ENCODE measurements at regions not wholly inside any gene's neighbourhood (a gene's known extent, or its start where the extent isn't known, plus 50 kb on each side); places are given as distances from the start of the nearest gene placed in this dataset.

- Histone ChIP-seq H3K4me2 (ENCODE audit: low read length) (no peak overlapping the region), H3K79me2 (ENCODE audit: control insufficient read depth, insufficient read depth, low read length) (no peaks in the 10 kb centered on the region), H2BK5ac (ENCODE audit: low read length) (no peak overlapping the region), H3K4me1 (ENCODE audit: control insufficient read depth, low read depth, low read length) (no peaks in the 10 kb centered on the region), H4K8ac (ENCODE audit: low read depth, low read length) (no peak overlapping the region), H2AK5ac (ENCODE audit: low read length) (no peak overlapping the region), H4K5ac (ENCODE audit: low read length) (no peak overlapping the region), H3K4me3 (ENCODE audit: low read length) (no peak overlapping the region), H3K79me1 (ENCODE audit: low read length) (no peaks in the 10 kb centered on the region), H3K18ac (ENCODE audit: low read length) (no peak overlapping the region), H3K23ac (ENCODE audit: low read length) (no peak overlapping the region), H3K56ac (ENCODE audit: low read length) (no peak overlapping the region), H2BK15ac (replicated peaks; ENCODE audit: low read depth) (no peak overlapping the region), H3K36me3 (ENCODE audit: control insufficient read depth, insufficient read depth, low read length) (no peaks in the 10 kb centered on the region), H3K27ac (ENCODE audit: low read depth, low read length) (no peak overlapping the region), H3K27me3 (ENCODE audit: insufficient read depth, low read length, poor library complexity) (no peaks in the 10 kb centered on the region), H3K4ac (ENCODE audit: low read depth, low read length) (no peak overlapping the region), H3K9ac (ENCODE audit: low read length) (no peak overlapping the region), H2BK120ac (ENCODE audit: low read depth, low read length) (no peak overlapping the region)
- WGBS (ENCODE audit: extremely low coverage, insufficient coverage, low lambda C conversion rate) = no CpG with 5 or more reads among the region's 3 CpGs
- DNase-seq = no peak
These were observed 349.3 kb upstream of the SEMA3D start for GRCh38 chr7:85535974-85536729.

GRCh38 chr7:85529831-85530230 is 343.0 kb upstream of the SEMA3D start:
- H2BK15ac ChIP-seq (replicated peaks; ENCODE audit: low read depth) = no peak overlapping the region
- no peak overlapping the region for H3K4me3 ChIP-seq (ENCODE audit: low read length)
- WGBS (ENCODE audit: extremely low coverage, insufficient coverage, low lambda C conversion rate) = no CpG with 5 or more reads among the region's 4 CpGs
- no peak overlapping the region for H3K56ac ChIP-seq (ENCODE audit: low read length)
- no peak overlapping the region for H3K9ac ChIP-seq (ENCODE audit: low read length)
- H4K8ac ChIP-seq (ENCODE audit: low read depth, low read length) = no peak overlapping the region
- H3K18ac ChIP-seq (ENCODE audit: low read length) = no peak overlapping the region
- H3K79me1 ChIP-seq (ENCODE audit: low read length) = no peaks in the 10 kb centered on the region
- no peak overlapping the region for H2AK5ac ChIP-seq (ENCODE audit: low read length)
- H3K27me3 ChIP-seq (ENCODE audit: insufficient read depth, low read length, poor library complexity) = no peaks in the 10 kb centered on the region
- H2BK120ac ChIP-seq (ENCODE audit: low read depth, low read length) = no peak overlapping the region
- no peaks in the 10 kb centered on the region for H3K4me1 ChIP-seq (ENCODE audit: control insufficient read depth, low read depth, low read length)
- no peak overlapping the region for H3K4me2 ChIP-seq (ENCODE audit: low read length)
- H3K27ac ChIP-seq (ENCODE audit: low read depth, low read length) = no peak overlapping the region
- H4K5ac ChIP-seq (ENCODE audit: low read length) = no peak overlapping the region
- H2BK5ac ChIP-seq (ENCODE audit: low read length) = no peak overlapping the region
- H3K36me3 ChIP-seq (ENCODE audit: control insufficient read depth, insufficient read depth, low read length) = no peaks in the 10 kb centered on the region
- H3K4ac ChIP-seq (ENCODE audit: low read depth, low read length) = no peak overlapping the region
- DNase-seq = no peak
- H3K79me2 ChIP-seq (ENCODE audit: control insufficient read depth, insufficient read depth, low read length) = no peaks in the 10 kb centered on the region
- H3K23ac ChIP-seq (ENCODE audit: low read length) = no peak overlapping the region

- Histone ChIP-seq H3K36me3 (ENCODE audit: control insufficient read depth, insufficient read depth, low read length) (no peaks in the 10 kb centered on the region), H3K4me2 (ENCODE audit: low read length) (no peak overlapping the region), H3K79me2 (ENCODE audit: control insufficient read depth, insufficient read depth, low read length) (no peaks in the 10 kb centered on the region), H4K5ac (ENCODE audit: low read length) (no peak overlapping the region), H3K4me3 (ENCODE audit: low read length) (no peak overlapping the region), H2AK5ac (ENCODE audit: low read length) (no peak overlapping the region), H3K23ac (ENCODE audit: low read length) (no peak overlapping the region), H3K27ac (ENCODE audit: low read depth, low read length) (no peak overlapping the region), H2BK5ac (ENCODE audit: low read length) (no peak overlapping the region), H2BK120ac (ENCODE audit: low read depth, low read length) (no peak overlapping the region), H2BK15ac (replicated peaks; ENCODE audit: low read depth) (no peak overlapping the region), H3K56ac (ENCODE audit: low read length) (no peak overlapping the region), H3K9ac (ENCODE audit: low read length) (no peak overlapping the region), H3K4me1 (ENCODE audit: control insufficient read depth, low read depth, low read length) (no peaks in the 10 kb centered on the region), H4K8ac (ENCODE audit: low read depth, low read length) (no peak overlapping the region), H3K79me1 (ENCODE audit: low read length) (no peaks in the 10 kb centered on the region), H3K27me3 (ENCODE audit: insufficient read depth, low read length, poor library complexity) (no peaks in the 10 kb centered on the region), H3K4ac (ENCODE audit: low read depth, low read length) (no peak overlapping the region), H3K18ac (ENCODE audit: low read length) (no peak overlapping the region)
- no CpG with 5 or more reads among the region's 3 CpGs for WGBS (ENCODE audit: extremely low coverage, insufficient coverage, low lambda C conversion rate)
- DNase-seq = peak; percentile 0
These were observed 342.3 kb upstream of the SEMA3D start for GRCh38 chr7:85529201-85529600.

- H4K5ac ChIP-seq (ENCODE audit: low read length) = no peak overlapping the region
- no peak overlapping the region for H3K9ac ChIP-seq (ENCODE audit: low read length)
- DNase-seq = no peak
- H3K79me2 ChIP-seq (ENCODE audit: control insufficient read depth, insufficient read depth, low read length) = no peaks in the 10 kb centered on the region
- no peaks in the 10 kb centered on the region for H3K27me3 ChIP-seq (ENCODE audit: insufficient read depth, low read length, poor library complexity)
- no peaks in the 10 kb centered on the region for H3K36me3 ChIP-seq (ENCODE audit: control insufficient read depth, insufficient read depth, low read length)
- no peak overlapping the region for H2BK5ac ChIP-seq (ENCODE audit: low read length)
- no peaks in the 10 kb centered on the region for H3K4me1 ChIP-seq (ENCODE audit: control insufficient read depth, low read depth, low read length)
- no peak overlapping the region for H2BK15ac ChIP-seq (replicated peaks; ENCODE audit: low read depth)
- no peak overlapping the region for H3K4me3 ChIP-seq (ENCODE audit: low read length)
- H4K8ac ChIP-seq (ENCODE audit: low read depth, low read length) = no peak overlapping the region
- no peak overlapping the region for H2AK5ac ChIP-seq (ENCODE audit: low read length)
- no peak overlapping the region for H3K23ac ChIP-seq (ENCODE audit: low read length)
- no peak overlapping the region for H3K56ac ChIP-seq (ENCODE audit: low read length)
- H3K4me2 ChIP-seq (ENCODE audit: low read length) = no peak overlapping the region
- H2BK120ac ChIP-seq (ENCODE audit: low read depth, low read length) = no peak overlapping the region
- no peaks in the 10 kb centered on the region for H3K79me1 ChIP-seq (ENCODE audit: low read length)
- H3K27ac ChIP-seq (ENCODE audit: low read depth, low read length) = no peak overlapping the region
- no peak overlapping the region for H3K18ac ChIP-seq (ENCODE audit: low read length)
- WGBS (ENCODE audit: extremely low coverage, insufficient coverage, low lambda C conversion rate) = no CpG with 5 or more reads among the region's 2 CpGs
- H3K4ac ChIP-seq (ENCODE audit: low read depth, low read length) = no peak overlapping the region
These were observed 341.7 kb upstream of the SEMA3D start for GRCh38 chr7:85528581-85528980.

GRCh38 chr7:85525676-85526075 is 338.8 kb upstream of the SEMA3D start:
- DNase-seq = no peak
- H3K36me3 ChIP-seq (ENCODE audit: control insufficient read depth, insufficient read depth, low read length) = no peaks in the 10 kb centered on the region
- no peaks in the 10 kb centered on the region for H3K4me1 ChIP-seq (ENCODE audit: control insufficient read depth, low read depth, low read length)
- H2AK5ac ChIP-seq (ENCODE audit: low read length) = no peak overlapping the region
- H2BK15ac ChIP-seq (replicated peaks; ENCODE audit: low read depth) = no peak overlapping the region
- H3K4ac ChIP-seq (ENCODE audit: low read depth, low read length) = no peak overlapping the region
- H3K4me3 ChIP-seq (ENCODE audit: low read length) = no peak overlapping the region
- no peak overlapping the region for H2BK5ac ChIP-seq (ENCODE audit: low read length)
- no peak overlapping the region for H4K8ac ChIP-seq (ENCODE audit: low read depth, low read length)
- H3K56ac ChIP-seq (ENCODE audit: low read length) = no peak overlapping the region
- H3K27ac ChIP-seq (ENCODE audit: low read depth, low read length) = no peak overlapping the region
- H3K18ac ChIP-seq (ENCODE audit: low read length) = no peak overlapping the region
- no peaks in the 10 kb centered on the region for H3K79me2 ChIP-seq (ENCODE audit: control insufficient read depth, insufficient read depth, low read length)
- H4K5ac ChIP-seq (ENCODE audit: low read length) = no peak overlapping the region
- H3K79me1 ChIP-seq (ENCODE audit: low read length) = no peaks in the 10 kb centered on the region
- no peak overlapping the region for H2BK120ac ChIP-seq (ENCODE audit: low read depth, low read length)
- H3K4me2 ChIP-seq (ENCODE audit: low read length) = no peak overlapping the region
- H3K9ac ChIP-seq (ENCODE audit: low read length) = no peak overlapping the region
- no peaks in the 10 kb centered on the region for H3K27me3 ChIP-seq (ENCODE audit: insufficient read depth, low read length, poor library complexity)
- H3K23ac ChIP-seq (ENCODE audit: low read length) = no peak overlapping the region

- Histone ChIP-seq H3K27ac (ENCODE audit: low read depth, low read length) (no peak overlapping the region), H3K4me1 (ENCODE audit: control insufficient read depth, low read depth, low read length) (no peaks in the 10 kb centered on the region), H3K4me2 (ENCODE audit: low read length) (no peak overlapping the region), H3K18ac (ENCODE audit: low read length) (no peak overlapping the region), H2AK5ac (ENCODE audit: low read length) (no peak overlapping the region), H3K56ac (ENCODE audit: low read length) (no peak overlapping the region), H2BK5ac (ENCODE audit: low read length) (no peak overlapping the region), H3K4me3 (ENCODE audit: low read length) (no peak overlapping the region), H2BK120ac (ENCODE audit: low read depth, low read length) (no peak overlapping the region), H3K79me1 (ENCODE audit: low read length) (no peaks in the 10 kb centered on the region), H3K9ac (ENCODE audit: low read length) (no peak overlapping the region), H3K79me2 (ENCODE audit: control insufficient read depth, insufficient read depth, low read length) (no peaks in the 10 kb centered on the region), H3K27me3 (ENCODE audit: insufficient read depth, low read length, poor library complexity) (no peaks in the 10 kb centered on the region), H4K5ac (ENCODE audit: low read length) (no peak overlapping the region), H4K8ac (ENCODE audit: low read depth, low read length) (no peak overlapping the region), H3K36me3 (ENCODE audit: control insufficient read depth, insufficient read depth, low read length) (no peaks in the 10 kb centered on the region), H3K4ac (ENCODE audit: low read depth, low read length) (no peak overlapping the region), H3K23ac (ENCODE audit: low read length) (no peak overlapping the region), H2BK15ac (replicated peaks; ENCODE audit: low read depth) (no peak overlapping the region)
- WGBS (ENCODE audit: extremely low coverage, insufficient coverage, low lambda C conversion rate) = no CpG with 5 or more reads among the region's 4 CpGs
- DNase-seq = no peak
These were observed 335.2 kb upstream of the SEMA3D start for GRCh38 chr7:85522070-85522469.
